H9 (cell line): ENCODE measurements at regions not wholly inside any gene's neighbourhood (a gene's known extent, or its start where the extent isn't known, plus 50 kb on each side); places are given as distances from the start of the nearest gene placed in this dataset.

Experiments
- DNase-seq: peaks from one replicate; pipeline ENCODE4 v3.0.0-alpha.2; 2017
- H2AFZ ChIP-seq: one replicate; pipeline ENCODE4 v1.6.1; 2013; ENCODE audit warnings: mild to moderate bottlenecking, low read length, control low read depth, moderate library complexity
- H2AK5ac ChIP-seq: 2 replicates; pipeline ENCODE4 v1.6.1; 2013; ENCODE audit warnings: low read length, control low read depth, mixed read lengths; ENCODE audit not compliant: insufficient read length
- H2BK120ac ChIP-seq: one replicate; pipeline ENCODE4 v1.6.1; 2013; ENCODE audit warnings: low read depth, mild to moderate bottlenecking, low read length, control low read depth, inconsistent platforms; ENCODE audit not compliant: poor library complexity, severe bottlenecking
- H2BK12ac ChIP-seq: 2 replicates; pipeline ENCODE4 v1.6.1; 2013; ENCODE audit warnings: low read length, control low read depth, mixed read lengths, low read depth; ENCODE audit not compliant: insufficient read length
- H2BK15ac ChIP-seq: 2 replicates; pipeline ENCODE4 v1.6.1; 2013; ENCODE audit warnings: low read depth, low read length, control low read depth
- H2BK20ac ChIP-seq: one replicate; pipeline ENCODE4 v1.6.1; 2013; ENCODE audit warnings: low read depth, mild to moderate bottlenecking, low read length, control low read depth, inconsistent platforms; ENCODE audit not compliant: poor library complexity, severe bottlenecking
- H2BK5ac ChIP-seq: 2 replicates; pipeline ENCODE4 v1.6.1; 2013; ENCODE audit warnings: low read length, control low read depth, mixed read lengths; ENCODE audit not compliant: insufficient read length
- H3K14ac ChIP-seq: 2 replicates; pipeline ENCODE4 v1.6.1; 2013; ENCODE audit warnings: low read length, control low read depth; ENCODE audit not compliant: insufficient read depth
- H3K18ac ChIP-seq: 2 replicates; pipeline ENCODE4 v1.6.1; 2013; ENCODE audit warnings: low read depth, mild to moderate bottlenecking, mixed read lengths, low read length, control low read depth; ENCODE audit not compliant: insufficient read length
- H3K23ac ChIP-seq: 2 replicates; pipeline ENCODE4 v1.6.1; 2013; ENCODE audit warnings: low read length, control low read depth, mixed read lengths, low read depth; ENCODE audit not compliant: insufficient read length
- H3K23me2 ChIP-seq: 2 replicates; pipeline ENCODE4 v1.6.1; 2013; ENCODE audit warnings: low read depth, mild to moderate bottlenecking, mixed read lengths, low read length, control low read depth; ENCODE audit not compliant: insufficient read length, poor library complexity, severe bottlenecking
- H3K27ac ChIP-seq: 2 replicates; pipeline ENCODE4 v1.5.1; 2013; ENCODE audit warnings: low read length, control low read depth, mixed read lengths, low read depth; ENCODE audit not compliant: insufficient read length
- H3K27me3 ChIP-seq: 2 replicates; pipeline ENCODE4 v1.6.1; 2013; ENCODE audit warnings: low read length, control low read depth, inconsistent platforms; ENCODE audit not compliant: insufficient read depth
- H3K4ac ChIP-seq: 2 replicates; pipeline ENCODE4 v1.6.1; 2013; ENCODE audit warnings: low read depth, mild to moderate bottlenecking, control low read depth, inconsistent platforms, low read length, moderate library complexity
- H3K4me1 ChIP-seq: 2 replicates; pipeline ENCODE4 v1.6.1; 2013; ENCODE audit warnings: low read length, control low read depth, inconsistent platforms; ENCODE audit not compliant: insufficient read depth
- H3K4me2 ChIP-seq: 2 replicates; pipeline ENCODE4 v1.6.1; 2013; ENCODE audit warnings: low read length, control low read depth, mixed read lengths; ENCODE audit not compliant: insufficient read length, insufficient read depth
- H3K56ac ChIP-seq: 2 replicates; pipeline ENCODE4 v1.6.1; 2013; ENCODE audit warnings: low read depth, mild to moderate bottlenecking, mixed read lengths, low read length, control low read depth; ENCODE audit not compliant: insufficient read length
- H3K79me1 ChIP-seq: 2 replicates; pipeline ENCODE4 v1.6.1; 2013; ENCODE audit warnings: low read depth, mild to moderate bottlenecking, moderate library complexity, low read length, control low read depth, inconsistent platforms; ENCODE audit not compliant: insufficient read depth, poor library complexity, severe bottlenecking
- H3K79me2 ChIP-seq: 2 replicates; pipeline ENCODE4 v1.6.1; 2013; ENCODE audit warnings: low read length, control low read depth, inconsistent platforms; ENCODE audit not compliant: insufficient read depth
- H3K9ac ChIP-seq: 2 replicates; pipeline ENCODE4 v1.6.1; 2013; ENCODE audit warnings: low read length, control low read depth, mixed read lengths; ENCODE audit not compliant: insufficient read length; ENCODE audit errors: extremely low read depth
- H3K9me3 ChIP-seq: one replicate; pipeline ENCODE4 v1.6.1; 2013; ENCODE audit warnings: low read depth, low read length, inconsistent platforms; ENCODE audit not compliant: control insufficient read depth
- H3T11ph ChIP-seq: one replicate; pipeline ENCODE4 v1.6.1; 2013; ENCODE audit warnings: mild to moderate bottlenecking, low read length, control low read depth, inconsistent platforms
- H4K20me1 ChIP-seq: one replicate; pipeline ENCODE4 v1.6.1; 2013; ENCODE audit not compliant: control insufficient read depth, insufficient read length, insufficient read depth
- H4K5ac ChIP-seq: 2 replicates; pipeline ENCODE4 v1.6.1; 2013; ENCODE audit warnings: low read depth, mild to moderate bottlenecking, mixed read lengths, low read length, control low read depth; ENCODE audit not compliant: insufficient read length
- H4K8ac ChIP-seq: replicated peaks from 2 replicates; pipeline ENCODE4 v1.6.1; 2013; ENCODE audit warnings: low read length, control low read depth, mixed read lengths, low read depth; ENCODE audit not compliant: insufficient read length
- H4K91ac ChIP-seq: 2 replicates; pipeline ENCODE4 v1.6.1; 2013; ENCODE audit warnings: low read depth, mild to moderate bottlenecking, moderate library complexity, mixed read lengths, low read length, control low read depth; ENCODE audit not compliant: insufficient read length
- H3K27ac Mint-ChIP-seq, 3 experiments: 2 replicates in 2 of 3; 3 replicates in 1 of 3; pipeline ENCODE4 v1.8.0; 2020 to 2021; ENCODE audit warnings: mixed read lengths in 3 of 3, mild to moderate bottlenecking in 1 of 3, moderate library complexity in 1 of 3
- H3K27me3 Mint-ChIP-seq: 2 replicates; pipeline ENCODE4 v1.8.0; 2021; ENCODE audit warnings: low read depth, mild to moderate bottlenecking, moderate library complexity, mixed read lengths
- H3K36me3 Mint-ChIP-seq, 3 experiments: 2 replicates in 2 of 3; 3 replicates in 1 of 3; pipeline ENCODE4 v1.8.0; 2020 to 2021; ENCODE audit warnings: low read depth in 3 of 3, mixed read lengths in 3 of 3; ENCODE audit not compliant: insufficient read depth in 1 of 3
- H3K4me1 Mint-ChIP-seq, 2 experiments: 2 replicates each; pipeline ENCODE4 v1.8.0; 2020; ENCODE audit warnings: mixed read lengths in 2 of 2
- H3K4me3 Mint-ChIP-seq, 2 experiments: 2 replicates in 1 of 2; 3 replicates in 1 of 2; pipeline ENCODE4 v1.8.0; 2020 to 2021; ENCODE audit warnings: mild to moderate bottlenecking in 2 of 2, mixed read lengths in 2 of 2, moderate library complexity in 1 of 2
- H3K9me3 Mint-ChIP-seq, 2 experiments: 2 replicates in 1 of 2; 3 replicates in 1 of 2; pipeline ENCODE4 v1.8.0; 2020; ENCODE audit warnings: mild to moderate bottlenecking in 2 of 2, mixed read lengths in 2 of 2, moderate library complexity in 1 of 2
- WGBS: extraction: QIAGEN DNeasy Blood & Tissue Kit; methylation state at CpG from one replicate; pipeline ENCODE4 v1.1.7; 2013; ENCODE audit warnings: missing lambda C conversion rate, low lambda C conversion rate, mixed read lengths; ENCODE audit not compliant: insufficient read length; ENCODE audit errors: extremely low coverage; 5-methylcytosine and 5-hydroxymethylcytosine counted together
- TF ChIP-seq, protein P1 (sequence below): fragments of 200-600 bp; sonication (generic); conservative IDR thresholded peaks from 3 replicates; pipeline ENCODE4 v1.8.0; 2021; ENCODE audit warnings: antibody characterized with exemption, mild to moderate bottlenecking

GRCh38 chr1:187794561-187794960 is 965.8 kb downstream of the PLA2G4A start:
- H3K9ac ChIP-seq = no peak overlapping the region
- H2BK120ac ChIP-seq = no peak overlapping the region
- no CpG with 5 or more reads among the region's 2 CpGs for WGBS
- H3K4me2 ChIP-seq = no peak overlapping the region
- no peak overlapping the region for H3K27ac ChIP-seq
- no peak overlapping the region for H2BK5ac ChIP-seq
- H4K91ac ChIP-seq = no peak overlapping the region
- H2BK12ac ChIP-seq = no peak overlapping the region
- H2BK15ac ChIP-seq = no peak overlapping the region
- no peak for DNase-seq
- no peaks in the 10 kb centered on the region for H3K9me3 ChIP-seq
- no peaks in the 10 kb centered on the region for H3K27me3 Mint-ChIP-seq
- H3K14ac ChIP-seq = no peak overlapping the region
- peaks cover 6 to 8% of the 10 kb centered on the region in 2 experiments; a peak in 3 of 4 replicates for H3K4me1 Mint-ChIP-seq
- no peaks in the 10 kb centered on the region for H3K79me1 ChIP-seq
- TF ChIP-seq, protein P1, sequence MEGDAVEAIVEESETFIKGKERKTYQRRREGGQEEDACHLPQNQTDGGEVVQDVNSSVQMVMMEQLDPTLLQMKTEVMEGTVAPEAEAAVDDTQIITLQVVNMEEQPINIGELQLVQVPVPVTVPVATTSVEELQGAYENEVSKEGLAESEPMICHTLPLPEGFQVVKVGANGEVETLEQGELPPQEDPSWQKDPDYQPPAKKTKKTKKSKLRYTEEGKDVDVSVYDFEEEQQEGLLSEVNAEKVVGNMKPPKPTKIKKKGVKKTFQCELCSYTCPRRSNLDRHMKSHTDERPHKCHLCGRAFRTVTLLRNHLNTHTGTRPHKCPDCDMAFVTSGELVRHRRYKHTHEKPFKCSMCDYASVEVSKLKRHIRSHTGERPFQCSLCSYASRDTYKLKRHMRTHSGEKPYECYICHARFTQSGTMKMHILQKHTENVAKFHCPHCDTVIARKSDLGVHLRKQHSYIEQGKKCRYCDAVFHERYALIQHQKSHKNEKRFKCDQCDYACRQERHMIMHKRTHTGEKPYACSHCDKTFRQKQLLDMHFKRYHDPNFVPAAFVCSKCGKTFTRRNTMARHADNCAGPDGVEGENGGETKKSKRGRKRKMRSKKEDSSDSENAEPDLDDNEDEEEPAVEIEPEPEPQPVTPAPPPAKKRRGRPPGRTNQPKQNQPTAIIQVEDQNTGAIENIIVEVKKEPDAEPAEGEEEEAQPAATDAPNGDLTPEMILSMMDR = no peak
- H3K23me2 ChIP-seq = no peaks in the 10 kb centered on the region
- H3K4me3 Mint-ChIP-seq = no peak overlapping the region
- no peak overlapping the region for H2AFZ ChIP-seq
- H3K36me3 Mint-ChIP-seq = peaks cover 2 to 5% (median 3%) of the 10 kb centered on the region in 3 experiments; a peak in 4 of 7 replicates
- H3K27ac Mint-ChIP-seq = no peak overlapping the region
- H3K18ac ChIP-seq = no peak overlapping the region
- H3K4ac ChIP-seq = no peak overlapping the region
- H4K20me1 ChIP-seq = no peaks in the 10 kb centered on the region
- H2BK20ac ChIP-seq = no peak overlapping the region
- H3K23ac ChIP-seq = no peak overlapping the region
- H3K4me1 ChIP-seq = no peaks in the 10 kb centered on the region
- peaks cover 4 to 5% of the 10 kb centered on the region in 2 experiments; a peak in 3 of 5 replicates for H3K9me3 Mint-ChIP-seq
- H4K8ac ChIP-seq = no peak overlapping the region
- H3K27me3 ChIP-seq = no peaks in the 10 kb centered on the region
- H3K79me2 ChIP-seq = no peaks in the 10 kb centered on the region
- no peak overlapping the region for H3T11ph ChIP-seq
- no peak overlapping the region for H4K5ac ChIP-seq
- no peak overlapping the region for H2AK5ac ChIP-seq
- no peak overlapping the region for H3K56ac ChIP-seq
